NCI-H1694 (cell line): ENCODE measurements at regions not wholly inside any gene's neighbourhood (a gene's known extent, or its start where the extent isn't known, plus 50 kb on each side); places are given as distances from the start of the nearest gene placed in this dataset.

Source experiments
- DNase-seq: peaks from one replicate; lab custom pipeline; 2025; lab: John Stamatoyannopoulos, UW

DNA sequence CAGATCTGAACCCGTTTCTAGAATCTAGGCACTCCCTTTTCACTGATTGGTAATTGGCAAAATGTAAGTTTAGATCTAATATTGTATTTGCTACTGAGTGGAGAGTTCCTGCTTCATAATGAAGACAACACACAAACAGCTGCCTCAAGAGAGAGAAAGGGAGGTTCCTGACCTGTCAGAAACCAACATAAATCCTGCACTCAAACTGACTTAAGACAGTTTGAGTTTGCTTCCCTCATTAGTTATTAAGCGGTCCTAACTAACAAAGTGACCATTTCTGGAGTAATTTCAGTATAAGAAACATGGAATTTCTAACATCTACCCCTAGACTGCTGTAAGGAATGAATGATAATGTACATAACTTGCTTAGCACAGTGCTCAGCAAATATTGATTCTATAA, 191.2 kb downstream of the METTL4 start:
- DNase-seq = no peak

DNA sequence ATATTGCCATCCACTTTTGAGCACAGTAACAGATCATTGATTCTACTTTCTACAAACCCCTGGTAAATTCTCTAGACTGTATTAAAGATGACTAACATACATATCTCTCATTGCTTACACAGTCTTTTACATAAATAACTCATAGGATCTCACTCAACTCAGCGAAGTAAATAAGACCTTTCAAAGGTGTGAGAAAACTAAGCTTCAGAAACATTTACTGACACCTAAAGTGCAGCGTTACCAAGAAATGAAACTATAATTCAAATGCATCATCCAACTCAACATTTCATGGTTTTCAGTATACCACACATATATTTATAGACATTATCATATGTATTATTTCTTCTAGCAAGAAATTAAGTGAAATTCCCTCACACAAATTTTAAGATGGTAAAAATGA, 189.8 kb downstream of the METTL4 start:
- no peak for DNase-seq

DNA sequence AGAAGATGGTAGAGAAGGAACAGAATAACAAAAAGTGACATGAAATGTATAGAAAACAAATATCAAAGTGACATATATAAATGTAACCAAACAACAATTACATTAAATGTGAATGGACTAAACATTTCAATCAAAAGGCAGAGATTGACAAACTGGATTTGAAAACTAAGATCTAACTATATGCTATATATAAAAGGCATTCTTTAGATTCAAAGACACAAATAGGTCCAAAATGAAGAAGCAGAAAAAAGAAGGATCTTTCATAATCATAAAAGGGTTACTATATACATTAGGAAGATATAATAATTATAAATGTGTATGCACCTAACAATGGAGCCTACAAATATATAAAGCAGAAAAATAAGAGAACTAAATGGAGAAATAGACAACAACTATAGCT, 183.7 kb downstream of the METTL4 start:
- no peak for DNase-seq

DNA sequence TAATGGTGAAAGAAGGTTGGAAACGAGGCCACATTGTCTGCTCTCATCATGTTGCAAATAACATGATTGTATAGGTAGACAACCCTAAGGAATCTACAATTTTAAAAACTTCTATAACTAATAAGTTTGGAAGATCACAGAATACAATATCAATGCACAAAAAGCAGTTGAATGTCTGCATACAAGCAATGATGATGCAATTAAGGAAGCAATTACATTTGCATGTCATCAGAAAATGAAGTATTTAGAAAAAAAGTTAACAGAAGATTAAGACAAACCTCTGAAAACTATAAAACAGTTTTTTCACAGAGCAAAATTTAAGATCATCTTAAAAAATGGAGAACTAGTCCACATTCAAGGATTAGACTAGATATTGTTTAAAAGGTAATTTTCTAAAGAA, 181.1 kb downstream of the METTL4 start:
- DNase-seq = no peak

DNA sequence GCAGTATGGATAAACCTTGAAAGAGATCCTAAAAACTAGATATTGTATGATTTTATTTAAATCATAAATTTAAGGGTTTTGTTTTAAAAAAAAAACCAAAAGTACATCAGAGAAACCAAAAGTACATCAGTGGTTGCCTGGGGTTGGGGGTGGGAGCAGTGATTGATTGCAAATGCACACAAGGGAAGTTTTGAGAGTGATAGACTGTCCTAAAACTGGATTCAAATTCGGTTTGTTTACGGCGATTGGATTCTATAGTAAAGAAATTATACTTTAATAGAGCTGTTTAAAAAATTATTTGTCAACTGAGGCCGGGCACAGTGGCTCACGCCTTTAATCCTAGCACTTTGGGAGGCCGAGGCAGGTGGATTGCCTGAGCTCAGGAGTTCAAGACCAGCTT, 179.8 kb downstream of the METTL4 start:
- no peak for DNase-seq

DNA sequence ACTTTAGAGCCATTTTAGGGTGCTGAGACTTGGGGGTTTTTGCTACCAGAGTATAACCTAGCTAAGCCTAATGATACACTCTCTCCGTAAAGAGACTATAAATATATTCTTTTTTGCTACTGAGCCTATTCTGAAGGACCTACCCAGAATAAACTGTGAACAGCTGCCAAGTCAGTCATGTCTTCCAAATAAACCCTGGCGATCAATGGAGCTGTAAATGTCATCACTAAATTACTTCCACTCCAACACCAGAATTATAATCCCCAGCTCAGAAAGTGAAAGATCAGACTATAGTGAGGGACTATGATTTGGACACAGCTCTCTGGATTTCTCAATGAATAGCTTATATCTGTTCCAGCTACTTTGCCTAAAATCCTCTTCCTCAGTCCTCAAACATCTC, 178.9 kb downstream of the METTL4 start:
- DNase-seq = no peak

DNA sequence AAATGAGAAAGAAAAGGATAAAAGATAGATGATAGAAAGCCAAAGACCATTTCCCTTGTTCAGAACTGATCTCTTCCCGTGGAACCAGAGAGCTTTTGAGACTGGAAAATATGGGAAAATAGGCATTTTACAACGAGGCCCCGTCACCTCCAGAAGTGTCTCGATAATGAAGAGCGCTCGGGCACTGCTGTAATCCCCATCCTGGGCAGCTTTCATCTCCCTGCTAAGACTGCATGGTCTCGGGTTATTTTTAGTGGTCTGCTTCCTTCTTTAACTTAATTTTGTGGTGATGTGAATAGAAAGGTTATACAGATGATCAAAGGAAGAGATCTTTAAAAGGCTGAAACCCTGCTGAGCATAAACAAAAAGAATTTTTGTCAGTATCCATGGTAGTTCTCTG, 176.6 kb downstream of the METTL4 start:
- no peak for DNase-seq

DNA sequence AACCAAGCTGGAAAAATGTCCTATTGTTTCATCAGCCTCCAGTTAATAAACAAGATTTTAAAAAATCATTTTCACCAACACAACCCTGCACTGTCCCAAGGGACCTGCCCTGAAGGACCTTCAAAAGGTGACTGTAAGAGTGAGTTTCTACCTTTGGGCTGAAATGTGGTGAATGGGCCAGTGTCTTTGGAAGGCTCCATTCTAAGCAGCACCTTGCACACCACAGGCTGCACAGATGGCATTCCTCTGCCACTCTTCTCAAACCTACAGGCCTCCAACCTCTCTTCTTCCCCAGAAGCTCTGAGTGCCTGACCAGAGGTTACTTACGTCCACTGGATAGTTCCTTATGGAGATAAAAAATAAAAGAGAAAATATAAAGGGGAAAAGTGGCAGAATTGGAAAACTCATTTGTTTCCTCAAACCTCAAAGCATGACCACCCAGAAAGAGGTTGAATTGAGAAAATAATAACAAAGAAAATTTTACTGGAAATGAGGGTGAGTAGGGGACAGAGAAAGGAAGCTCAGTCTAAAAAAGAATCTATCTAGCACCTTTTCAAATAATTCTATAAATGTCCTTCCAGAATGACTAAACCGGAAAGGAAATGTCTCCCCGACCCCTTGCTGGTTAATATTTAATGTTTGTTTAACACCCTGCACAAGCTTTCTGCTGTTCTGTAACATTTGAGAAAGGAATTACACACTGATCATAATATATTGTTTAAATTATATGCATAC, 175.7 kb downstream of the METTL4 start:
- DNase-seq = no peak

DNA sequence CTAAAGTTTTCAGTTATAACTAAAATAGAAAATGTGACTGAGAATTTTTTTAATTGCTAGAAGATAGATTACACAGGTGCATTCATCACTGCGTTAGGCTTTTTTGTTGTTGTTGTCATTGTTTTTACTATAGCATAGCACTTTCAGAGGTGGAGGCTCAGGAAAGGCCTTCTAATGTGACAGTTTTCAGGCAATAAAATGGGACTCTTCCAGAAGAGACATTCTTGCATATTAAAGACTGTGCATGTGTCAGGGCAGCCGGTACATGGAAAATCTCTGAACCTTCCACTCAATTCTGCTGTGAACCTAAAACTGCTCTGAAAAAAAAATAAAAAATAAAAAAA, 175.2 kb downstream of the METTL4 start:
- DNase-seq = no peak

DNA sequence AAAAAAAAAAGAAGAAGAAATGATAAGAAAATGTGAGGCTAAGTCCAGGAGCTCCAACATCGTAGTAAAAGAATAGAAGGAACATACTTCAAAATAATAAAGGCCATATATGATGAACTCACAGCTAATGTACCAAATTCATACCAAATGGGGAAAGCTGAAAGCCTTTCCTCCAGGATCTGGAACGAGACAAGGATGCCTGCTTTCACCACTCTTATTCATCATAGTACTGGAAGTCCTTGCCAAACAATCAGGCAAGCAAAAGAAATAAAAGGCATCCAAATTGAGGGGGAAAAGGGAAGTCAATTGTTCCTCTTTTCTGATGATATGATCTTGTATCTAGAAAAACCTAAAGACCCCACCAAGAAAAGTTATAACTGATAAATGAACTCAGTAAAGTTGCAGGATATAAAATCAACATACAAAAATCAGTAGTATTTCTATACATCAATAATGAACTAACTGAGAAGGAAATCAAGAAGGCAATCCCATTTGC, 170.6 kb downstream of the METTL4 start:
- DNase-seq = no peak

DNA sequence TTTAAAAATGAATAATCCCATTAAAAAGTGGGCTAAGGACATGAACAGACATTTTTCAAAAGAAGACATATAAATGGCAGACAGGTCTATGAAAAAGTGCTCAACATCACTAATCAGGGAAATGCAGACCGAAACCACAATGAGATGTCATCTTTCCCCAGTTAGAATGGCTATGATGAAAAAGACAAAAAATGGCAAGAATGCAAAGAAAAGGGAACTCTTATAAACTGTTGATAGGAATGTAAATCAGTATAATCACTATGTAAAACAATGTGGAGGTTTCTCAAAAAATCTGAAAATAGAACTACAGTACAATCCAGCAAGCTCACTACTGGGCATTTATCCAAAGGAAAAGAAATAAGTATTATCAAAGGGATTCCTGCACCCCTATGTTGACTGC, 169.2 kb downstream of the METTL4 start:
- no peak for DNase-seq

DNA sequence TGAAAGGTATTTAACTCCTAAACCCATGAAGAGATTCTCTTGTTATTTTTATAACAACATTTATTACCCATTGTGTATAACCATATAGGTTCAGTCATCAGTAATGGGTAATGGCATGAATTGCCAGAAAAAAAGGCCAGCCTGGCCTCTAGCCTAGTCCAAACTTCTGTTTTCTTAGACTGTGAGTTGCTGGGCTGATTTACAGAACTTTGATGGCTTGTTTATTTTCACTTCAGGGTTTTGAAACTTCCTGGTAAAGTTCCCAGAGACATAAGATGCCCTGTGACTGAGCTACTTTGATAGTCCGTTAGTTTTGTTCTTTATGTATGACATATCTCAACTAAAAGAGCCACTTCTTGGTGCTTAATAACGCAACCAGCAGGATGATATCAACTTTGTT, 164.8 kb downstream of the METTL4 start:
- DNase-seq = no peak

DNA sequence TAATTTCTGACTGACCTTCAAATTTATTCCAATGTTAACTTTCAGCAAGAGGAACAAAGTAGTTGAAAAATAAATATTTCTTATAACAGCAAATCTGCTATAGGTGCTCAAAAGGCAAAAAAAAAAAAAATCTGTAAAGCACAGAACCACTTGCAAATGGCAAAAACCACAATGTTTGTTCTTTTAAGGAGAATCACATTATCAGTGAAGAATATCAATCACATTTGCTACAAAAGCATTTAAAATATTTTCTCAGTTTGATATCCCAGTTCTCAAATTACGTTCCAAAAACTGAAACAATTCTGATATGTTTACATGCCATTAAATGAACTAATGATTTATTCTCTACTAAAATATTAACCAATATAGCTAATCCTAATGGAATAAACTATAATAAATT, 163.3 kb downstream of the METTL4 start:
- no peak for DNase-seq

DNA sequence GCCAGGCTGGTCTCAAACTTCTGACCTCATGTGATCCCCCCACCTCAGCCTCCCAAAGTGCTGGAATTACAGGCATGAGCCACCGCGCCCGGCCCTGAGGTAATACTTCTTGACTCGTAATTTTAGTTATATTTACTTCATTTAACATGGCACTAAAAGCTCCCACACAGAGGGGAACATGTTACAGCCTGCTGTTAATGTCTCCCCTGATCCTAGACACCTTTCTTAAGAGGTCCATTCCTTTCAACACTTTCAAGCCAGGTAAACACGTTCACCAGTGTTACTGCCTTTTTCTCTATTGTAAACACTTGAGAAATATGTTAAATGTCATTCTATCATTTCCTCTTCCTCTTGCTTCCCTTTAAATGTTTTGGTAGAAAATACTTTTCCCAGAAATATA, 161.4 kb downstream of the METTL4 start:
- no peak for DNase-seq

DNA sequence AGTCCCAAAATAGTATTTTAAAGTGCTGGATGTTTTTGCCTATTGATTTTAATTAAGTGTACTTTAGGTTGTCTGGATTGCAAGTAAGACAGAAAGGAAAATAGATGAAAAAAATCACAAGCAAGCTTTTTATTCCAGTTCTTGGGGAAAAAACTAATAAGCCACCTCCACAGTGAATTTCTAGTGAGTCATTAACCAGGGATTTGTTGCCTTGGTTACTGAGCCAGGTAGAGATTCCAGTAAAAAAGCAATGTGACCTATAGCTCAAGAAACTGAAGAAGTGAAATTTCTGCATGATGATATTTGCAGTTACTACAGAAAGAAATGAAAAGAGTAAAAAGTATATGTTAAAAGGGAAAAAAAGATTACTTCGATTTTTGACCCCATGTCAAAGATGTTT, 160.6 kb downstream of the METTL4 start:
- no peak for DNase-seq

DNA sequence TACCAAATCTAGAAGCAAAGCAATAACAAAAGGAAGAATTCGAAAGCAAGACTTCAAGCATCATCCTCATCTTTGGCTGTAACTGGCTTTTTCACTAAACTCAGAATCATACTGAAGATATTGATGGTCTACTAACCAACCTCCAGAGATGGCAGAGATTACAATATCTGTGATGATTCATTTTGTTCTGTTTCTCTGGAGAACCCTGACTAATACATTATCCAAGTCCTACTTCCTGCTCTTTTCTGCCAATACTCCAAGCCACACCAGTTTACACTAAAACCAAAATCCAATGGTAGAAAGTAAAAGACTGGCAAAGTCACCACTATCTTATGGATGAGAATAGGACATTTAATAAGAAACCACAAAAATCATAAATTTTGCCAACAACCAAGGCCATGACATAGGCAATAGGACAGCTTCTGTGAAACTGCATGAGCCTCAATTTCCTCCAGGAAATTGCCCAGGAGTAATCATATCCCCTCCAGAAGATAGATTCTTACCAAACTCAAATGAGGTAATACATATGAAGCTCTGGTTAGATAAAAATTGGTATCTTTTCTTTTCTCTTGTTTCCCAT, 159.8 kb downstream of the METTL4 start:
- DNase-seq = no peak

DNA sequence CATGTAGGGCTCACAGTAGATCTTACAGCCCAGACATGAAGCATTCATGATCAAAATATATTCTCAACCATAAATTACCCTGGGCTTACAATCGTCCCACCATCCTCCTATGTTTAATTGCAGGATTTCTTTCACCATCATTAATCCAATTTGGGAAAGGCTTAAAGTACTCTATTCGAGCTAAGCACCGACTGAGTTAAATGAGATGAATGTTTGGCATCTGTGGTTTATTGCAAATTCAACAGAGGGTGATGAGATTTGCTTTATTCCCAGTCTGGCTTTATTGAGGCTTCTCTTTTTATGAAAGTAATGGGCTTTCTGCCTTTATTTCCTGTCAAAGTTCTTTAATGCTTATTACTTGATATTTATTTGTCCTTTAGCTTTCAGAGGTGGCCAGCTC, 159.0 kb downstream of the METTL4 start:
- no peak for DNase-seq

DNA sequence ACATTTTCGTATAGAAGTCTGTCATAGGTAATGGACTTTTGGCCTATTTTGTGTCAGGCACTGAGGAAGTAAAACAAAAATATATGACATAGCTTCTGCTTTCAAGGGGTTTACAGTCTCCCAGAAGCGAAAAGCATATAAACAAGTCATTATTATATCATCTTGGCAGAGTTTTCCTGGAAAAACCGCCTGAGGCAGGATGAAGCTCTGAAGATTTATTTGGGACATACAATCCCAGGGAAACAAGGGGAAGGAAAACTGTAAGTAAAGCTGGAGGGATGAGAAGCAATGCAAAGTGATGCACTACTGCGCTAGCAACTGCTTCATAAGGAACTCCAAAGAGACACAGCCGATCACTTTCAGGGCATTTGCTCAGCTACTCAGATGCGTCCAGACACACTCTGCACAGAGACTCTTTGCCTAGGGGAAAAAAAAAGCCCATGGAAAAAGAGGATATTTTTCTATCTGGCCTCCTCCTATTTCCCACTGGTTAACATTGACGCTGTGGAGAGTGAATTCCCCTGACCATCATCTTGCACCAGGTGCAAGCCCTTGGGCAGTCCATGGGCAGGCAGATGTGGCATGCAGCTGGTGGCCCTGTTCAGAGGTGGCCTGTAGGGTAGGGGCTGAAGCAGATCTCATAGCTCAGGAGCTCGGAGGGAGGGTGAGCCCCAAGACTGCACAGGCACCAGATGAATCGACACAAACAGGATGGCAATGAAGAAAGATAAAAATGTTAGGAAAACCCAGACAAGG, 158.1 kb downstream of the METTL4 start:
- DNase-seq = no peak

DNA sequence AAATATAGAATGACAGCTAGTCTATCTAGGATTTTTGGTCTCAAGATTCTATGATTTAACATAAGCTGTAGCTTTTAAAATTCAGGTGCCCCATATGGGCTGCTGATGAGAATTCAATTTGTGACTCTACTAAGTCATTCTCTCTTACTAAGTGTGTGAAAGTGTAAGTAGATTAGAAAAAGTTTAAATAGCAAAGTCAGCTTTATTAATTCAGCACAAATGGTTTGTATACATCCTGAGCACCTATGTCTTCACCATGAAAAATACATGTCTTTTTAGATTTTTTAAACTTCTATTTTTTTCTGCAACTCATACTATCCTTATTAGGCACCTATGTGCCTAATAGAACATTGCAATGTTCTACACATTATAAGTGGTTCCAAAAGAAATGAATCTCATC, 157.1 kb downstream of the METTL4 start:
- DNase-seq = no peak

DNA sequence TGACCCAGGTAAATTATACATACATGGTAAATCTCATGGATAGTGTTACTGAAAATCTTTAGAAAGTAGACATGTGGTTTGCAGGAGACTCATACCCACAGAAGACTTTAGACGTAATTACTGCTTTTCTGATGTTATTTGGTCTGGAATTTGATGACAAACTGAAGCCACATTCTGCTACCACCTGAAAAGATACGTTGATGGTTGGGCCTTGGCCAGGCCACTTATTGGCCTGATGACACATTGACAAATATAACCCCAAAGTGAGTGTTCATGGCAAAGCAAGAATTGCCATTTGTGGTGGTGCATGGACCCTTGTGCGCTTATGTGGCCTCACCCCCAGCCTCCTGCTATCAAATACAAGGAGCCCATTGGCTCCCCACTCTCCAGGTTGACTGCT, 155.6 kb downstream of the METTL4 start:
- DNase-seq = no peak

DNA sequence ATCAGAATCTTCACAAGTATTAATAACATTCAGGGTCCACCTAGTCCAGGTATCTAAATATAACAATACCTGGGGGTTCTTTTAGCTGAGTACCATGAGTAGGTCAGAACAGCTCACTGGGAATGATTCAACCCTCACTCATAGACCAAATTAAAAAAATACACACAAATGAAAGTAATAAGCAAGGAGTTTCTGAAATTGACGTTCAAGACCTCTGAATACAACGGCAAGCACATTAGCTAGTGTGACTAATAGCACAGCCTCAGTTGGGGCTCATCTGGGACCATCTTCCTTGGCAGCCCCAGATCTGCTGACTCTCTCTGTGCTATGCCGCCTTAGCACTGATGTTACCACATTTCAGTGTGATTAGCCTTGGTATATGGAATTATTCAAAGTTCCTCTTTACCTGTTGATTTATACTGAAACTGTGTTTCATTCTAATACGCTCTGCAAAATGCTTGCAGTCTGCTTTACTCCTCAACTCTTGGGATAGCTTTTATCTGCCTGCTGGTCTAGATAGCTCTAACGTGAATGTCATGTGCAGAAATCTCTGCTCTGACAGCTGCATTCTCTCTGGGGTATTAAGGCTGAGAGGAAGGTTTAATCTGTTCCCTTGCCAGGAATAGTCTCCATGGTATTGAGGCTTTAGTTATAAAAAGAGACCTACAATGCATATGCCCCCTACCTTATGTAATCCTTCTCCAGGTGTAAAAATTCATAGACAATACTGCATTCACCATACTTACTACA, 153.3 kb downstream of the METTL4 start:
- no peak for DNase-seq

DNA sequence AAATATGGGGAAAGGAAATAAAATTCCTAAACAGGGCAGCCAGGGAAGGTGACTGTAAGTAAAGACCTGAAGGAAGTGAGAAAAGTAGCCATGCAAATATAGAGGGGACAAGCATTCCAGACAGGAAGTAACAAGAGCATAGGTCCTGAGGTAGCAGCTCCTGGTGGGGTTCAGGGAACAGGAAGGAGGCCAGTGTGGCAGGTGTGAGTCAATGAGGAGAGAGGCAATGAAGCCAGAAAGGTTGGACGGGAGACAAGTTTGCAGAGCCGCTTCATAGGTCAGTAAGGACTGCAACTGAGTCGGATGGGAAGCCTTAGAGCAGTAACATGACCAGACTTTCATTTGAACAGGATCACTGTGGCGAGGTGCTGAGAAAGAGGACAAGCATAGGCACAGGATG, 150.9 kb downstream of the METTL4 start:
- no peak for DNase-seq

DNA sequence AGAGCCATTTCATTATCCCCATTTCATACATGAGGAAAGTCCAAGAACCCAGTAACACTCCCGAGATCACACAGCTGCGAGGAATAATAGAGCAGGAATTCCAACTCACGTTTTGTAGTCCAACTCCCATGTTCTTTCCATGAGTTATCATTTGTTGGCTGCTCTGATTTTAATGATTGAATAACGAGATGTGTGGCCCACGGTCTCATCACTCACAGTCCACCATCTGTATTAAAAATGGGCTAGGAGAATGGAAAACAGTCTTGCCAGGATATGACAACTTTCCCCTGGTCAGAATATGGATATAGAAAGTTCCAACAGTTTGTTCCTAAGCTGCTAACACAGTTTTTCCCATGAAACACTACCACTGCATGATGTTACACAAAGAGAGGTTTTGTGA, 147.5 kb downstream of the METTL4 start:
- DNase-seq = no peak
